ENCODE measurements at regions not wholly inside any gene's neighbourhood (a gene's known extent, or its start where the extent isn't known, plus 50 kb on each side); places are given as distances from the start of the nearest gene placed in this dataset.

- no peak for DNase-seq
Observed at GRCh38 chr20:22652681-22653588, 68.6 kb upstream of the FOXA2 start.

GRCh38 chr20:22653658-22654642 lies 69.6 kb upstream of the FOXA2 start:
- DNase-seq, result no peak

- DNase-seq, result no peak
Observed at GRCh38 chr20:22663528-22664025, 79.2 kb upstream of the FOXA2 start.

- DNase-seq, result no peak
Observed at GRCh38 chr20:22667198-22667597, 82.8 kb upstream of the FOXA2 start.

GRCh38 chr20:22672191-22672590 lies 87.8 kb upstream of the FOXA2 start:
- no peak for DNase-seq

GRCh38 chr20:22673467-22673866 lies 89.1 kb upstream of the FOXA2 start:
- DNase-seq, result no peak

GRCh38 chr20:22675341-22675740 lies 91.0 kb upstream of the FOXA2 start:
- DNase-seq, result no peak

GRCh38 chr20:22678678-22679077 lies 94.3 kb upstream of the FOXA2 start:
- DNase-seq, result no peak

GRCh38 chr20:22679197-22679596 lies 94.8 kb upstream of the FOXA2 start:
- no peak for DNase-seq

- no peak for DNase-seq
Observed at GRCh38 chr20:22680031-22680740, 95.8 kb upstream of the FOXA2 start.

GRCh38 chr20:22681591-22682248 lies 97.3 kb upstream of the FOXA2 start:
- no peak for DNase-seq

GRCh38 chr20:22682381-22682780 lies 98.0 kb upstream of the FOXA2 start:
- DNase-seq, result no peak

GRCh38 chr20:22684072-22684762 lies 99.8 kb upstream of the FOXA2 start:
- no peak for DNase-seq

GRCh38 chr20:22684763-22685443 lies 100.5 kb upstream of the FOXA2 start:
- DNase-seq, result no peak

GRCh38 chr20:22686097-22686496 lies 101.7 kb upstream of the FOXA2 start:
- DNase-seq, result no peak

GRCh38 chr20:22687676-22688349 lies 103.4 kb upstream of the FOXA2 start:
- DNase-seq, result no peak

- DNase-seq, result no peak
Observed at GRCh38 chr20:22688485-22688884, 104.1 kb upstream of the FOXA2 start.

- DNase-seq, result no peak
Observed at GRCh38 chr20:22689266-22689665, 104.9 kb upstream of the FOXA2 start.

GRCh38 chr20:22690000-22690399 lies 105.6 kb upstream of the FOXA2 start:
- no peak for DNase-seq

GRCh38 chr20:22690616-22691179 lies 106.3 kb upstream of the FOXA2 start:
- DNase-seq, result no peak
